GM21367 (cell line): ENCODE measurements at regions not wholly inside any gene's neighbourhood (a gene's known extent, or its start where the extent isn't known, plus 50 kb on each side); places are given as distances from the start of the nearest gene placed in this dataset.

Experiments
- ATAC-seq: cut with Tn5 transposase; IDR thresholded peaks from one replicate; pipeline ENCODE4 v1.9.1; 2021; ENCODE audit not compliant: unreplicated experiment

- no peak for ATAC-seq
Measured at GRCh38 chr16:79409978-79410377, 190.6 kb downstream of the MAF start.

DNA sequence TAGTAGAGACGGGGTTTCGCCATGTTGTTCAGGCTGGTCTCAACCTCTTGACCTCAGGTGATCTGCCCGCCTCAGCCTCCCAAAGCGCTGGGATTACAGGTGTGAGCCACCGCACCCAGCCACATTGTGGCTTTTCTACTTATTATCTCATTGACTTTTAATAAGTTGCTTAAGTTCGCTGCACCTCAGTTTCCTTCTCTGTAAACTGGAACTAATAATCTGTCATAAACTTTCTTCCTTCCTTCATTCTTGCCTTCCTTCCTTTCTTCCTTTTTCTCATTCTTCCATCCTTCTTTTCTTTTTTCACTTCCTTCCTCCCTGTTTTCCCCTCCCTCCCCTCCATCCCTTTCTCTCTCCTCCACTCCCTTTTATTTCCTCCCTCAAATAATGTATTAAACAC lies 192.2 kb downstream of the MAF start:
- no peak for ATAC-seq

GRCh38 chr16:79407461-79408135 lies 192.9 kb downstream of the MAF start:
- no peak for ATAC-seq

GRCh38 chr16:79407005-79407404 lies 193.5 kb downstream of the MAF start:
- ATAC-seq = no peak

DNA sequence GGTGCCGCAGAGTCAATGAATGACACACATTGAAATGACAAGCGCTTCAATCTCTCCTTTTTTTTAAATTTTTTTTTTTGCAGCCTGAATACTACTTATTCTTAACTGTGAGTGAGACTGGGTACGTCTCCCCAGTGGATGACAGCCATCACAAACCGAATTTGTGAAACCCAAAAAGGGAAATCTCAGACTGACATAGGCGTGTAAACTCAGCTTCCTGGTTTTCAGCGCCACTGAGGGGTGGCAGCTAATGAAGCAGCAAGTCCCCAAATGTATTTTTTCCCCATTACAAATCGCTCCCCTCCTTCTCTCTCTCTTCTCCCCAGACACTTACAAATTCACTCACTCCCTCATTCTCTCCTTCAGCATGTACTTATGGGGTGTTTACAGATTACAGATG lies 196.0 kb downstream of the MAF start:
- ATAC-seq = no peak

DNA sequence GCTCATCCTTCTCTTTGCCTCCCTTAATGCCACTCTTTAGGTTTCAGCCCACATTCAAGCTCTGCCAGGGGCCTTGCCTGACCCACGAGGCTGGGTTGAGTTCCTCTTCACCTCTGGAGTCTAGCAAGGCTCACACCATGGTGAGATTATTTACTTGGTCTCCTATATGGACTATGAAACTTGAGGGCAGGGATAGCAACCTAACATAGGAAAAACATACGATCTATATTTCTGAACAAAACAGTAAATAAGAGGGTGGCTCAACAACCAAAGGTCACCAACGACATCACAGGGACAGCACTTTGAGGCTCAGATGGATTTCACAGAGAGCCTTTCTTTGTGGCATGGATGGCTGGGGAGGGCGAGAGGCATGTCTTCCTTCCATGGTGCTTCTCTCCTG lies 197.0 kb downstream of the MAF start:
- ATAC-seq = no peak

- ATAC-seq = no peak
Measured at GRCh38 chr16:79402920-79403319, 197.6 kb downstream of the MAF start.

DNA sequence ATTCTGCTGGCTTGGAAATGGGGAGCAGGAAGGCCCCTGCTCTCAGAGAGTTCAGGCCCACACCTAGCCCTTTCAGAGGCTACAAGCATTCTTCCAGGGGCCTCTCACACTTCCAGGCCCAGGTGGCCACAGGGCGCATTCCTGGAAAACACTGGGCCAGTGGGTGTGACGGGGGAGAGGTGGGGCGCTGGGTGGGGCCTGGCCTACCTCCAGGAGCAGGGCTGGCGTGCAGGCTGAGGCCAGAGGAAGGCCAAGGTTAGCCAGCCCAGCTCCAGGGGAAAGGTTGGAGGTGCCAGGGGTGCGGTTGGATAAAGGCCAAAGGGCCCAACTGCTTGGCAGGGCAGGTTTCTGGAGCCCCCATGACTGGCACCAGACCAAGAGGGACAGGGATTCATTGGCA lies 198.2 kb downstream of the MAF start:
- ATAC-seq = no peak

- no peak for ATAC-seq
Measured at GRCh38 chr16:79401782-79402181, 198.8 kb downstream of the MAF start.

GRCh38 chr16:79401157-79401556 lies 199.4 kb downstream of the MAF start:
- no peak for ATAC-seq

GRCh38 chr16:79400462-79401149 lies 199.9 kb downstream of the MAF start:
- ATAC-seq = no peak

GRCh38 chr16:79395591-79395990 lies 204.9 kb downstream of the MAF start:
- no peak for ATAC-seq

- ATAC-seq = no peak
Measured at GRCh38 chr16:79394206-79394605, 206.3 kb downstream of the MAF start.

DNA sequence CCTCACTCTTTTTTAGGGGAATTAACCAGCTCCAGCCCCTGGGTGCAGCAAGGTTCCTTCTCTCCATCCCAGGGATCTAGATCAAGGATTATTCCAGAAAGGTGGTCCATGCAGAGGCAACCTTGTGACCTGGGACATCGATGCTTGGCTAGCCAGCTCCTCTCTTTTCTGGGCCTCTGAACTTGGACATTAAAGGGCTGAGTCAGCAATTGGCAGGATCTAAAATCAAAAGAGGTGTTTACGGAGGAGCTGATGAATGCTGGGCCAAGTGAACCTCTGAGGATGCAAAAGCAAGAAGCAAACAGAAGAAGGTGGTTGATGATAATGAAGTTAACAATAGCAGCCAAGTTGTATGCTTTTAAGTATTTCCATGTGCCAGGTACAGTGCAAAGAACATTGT lies 207.0 kb downstream of the MAF start:
- no peak for ATAC-seq

DNA sequence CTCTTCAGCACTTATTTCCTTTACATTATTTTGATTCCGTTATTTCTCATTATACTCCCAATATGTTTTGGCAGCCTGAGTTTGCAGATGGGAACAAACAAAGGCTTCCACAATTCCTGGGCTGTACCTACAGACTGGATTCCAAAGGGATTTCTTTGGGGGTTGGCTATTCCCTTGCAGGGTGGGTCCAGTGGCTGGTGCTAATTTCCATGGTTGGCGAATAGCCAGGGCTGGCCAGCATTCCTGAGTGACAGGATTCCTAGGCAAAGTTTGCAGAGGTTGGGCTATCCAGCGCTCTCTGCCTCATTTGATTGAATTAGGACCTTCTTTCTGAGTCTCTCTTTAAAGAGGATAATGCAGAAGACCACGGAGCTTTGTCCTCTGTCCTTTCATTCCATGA lies 207.4 kb downstream of the MAF start:
- no peak for ATAC-seq

- no peak for ATAC-seq
Measured at GRCh38 chr16:79392081-79392480, 208.5 kb downstream of the MAF start.

DNA sequence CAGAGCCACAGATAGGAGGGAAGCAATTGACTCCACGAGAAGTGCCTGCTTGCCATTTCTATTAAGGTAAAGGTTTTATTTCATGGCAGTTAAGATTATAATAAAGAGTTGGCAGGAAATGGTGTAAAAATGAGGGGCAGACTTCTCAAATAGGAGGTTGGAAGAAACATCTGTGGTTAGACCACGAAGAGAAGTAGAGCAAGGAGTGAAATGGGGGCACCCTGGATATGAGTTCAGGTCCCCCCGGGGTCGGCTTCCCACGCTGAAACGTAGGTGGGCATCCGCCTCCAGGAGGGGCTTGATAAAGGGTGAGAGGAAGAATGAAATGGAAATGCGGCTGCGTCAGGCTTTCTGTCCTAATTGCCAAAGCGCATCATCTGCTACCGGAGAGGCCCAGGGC lies 209.1 kb downstream of the MAF start:
- ATAC-seq = no peak

GRCh38 chr16:79390481-79391051 lies 210.0 kb downstream of the MAF start:
- ATAC-seq = no peak

DNA sequence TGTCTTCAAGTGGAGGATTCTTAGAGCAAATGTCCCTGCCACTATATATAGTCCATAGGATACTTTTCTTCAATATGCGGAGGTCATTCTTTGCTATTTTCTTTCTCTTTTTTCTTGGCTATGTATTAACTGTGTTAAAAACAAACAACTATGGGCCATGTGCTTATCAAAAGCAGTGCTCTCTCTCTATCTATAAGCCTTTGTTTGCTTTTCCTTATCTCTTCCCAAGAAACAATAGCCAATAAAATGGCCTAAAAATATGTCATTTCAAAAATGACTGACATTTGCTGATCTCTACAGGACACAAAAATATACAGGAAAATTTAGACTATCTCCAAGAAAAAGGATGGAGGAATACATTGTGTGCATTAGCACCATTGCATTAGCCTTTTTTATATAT lies 212.1 kb downstream of the MAF start:
- no peak for ATAC-seq

DNA sequence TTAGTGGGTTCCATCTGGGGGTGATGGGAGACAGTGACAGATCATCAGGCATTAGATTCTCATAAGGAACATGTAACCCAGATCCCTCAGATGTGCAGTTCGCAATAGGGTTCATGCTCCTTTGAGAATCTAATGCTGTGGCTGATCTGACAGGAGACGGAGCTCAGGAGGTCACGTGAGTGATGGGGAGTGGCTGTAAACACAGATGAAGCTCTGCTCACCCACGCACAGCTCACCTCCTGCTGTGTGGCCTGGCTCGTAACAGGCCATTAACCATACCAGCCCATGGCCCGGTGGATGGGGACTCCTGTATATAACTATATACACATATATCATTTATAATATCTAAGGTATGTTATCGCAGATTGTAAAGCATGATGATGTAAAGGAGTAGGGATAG lies 214.2 kb downstream of the MAF start:
- ATAC-seq = no peak

DNA sequence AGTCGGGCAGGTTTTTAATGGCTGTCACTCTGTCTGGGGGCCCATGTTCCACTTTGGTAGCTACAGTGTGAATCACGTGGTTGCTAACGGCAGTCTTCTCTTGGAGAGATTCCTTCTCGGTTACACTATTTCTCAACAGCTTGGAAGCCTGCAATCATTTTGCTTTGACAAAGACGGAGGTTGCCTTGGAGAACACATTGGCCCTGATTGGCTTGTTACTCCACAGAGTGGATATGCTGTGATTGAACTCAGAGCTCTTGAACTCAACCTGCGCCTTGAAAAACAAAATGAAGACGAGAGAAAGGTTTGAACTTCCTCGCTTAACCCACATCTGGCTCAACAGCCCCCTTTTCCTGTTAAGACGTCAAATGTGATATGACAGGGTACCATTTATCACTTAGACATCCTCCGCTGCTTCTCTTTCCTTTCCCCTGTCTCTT lies 218.9 kb downstream of the MAF start:
- ATAC-seq = no peak

DNA sequence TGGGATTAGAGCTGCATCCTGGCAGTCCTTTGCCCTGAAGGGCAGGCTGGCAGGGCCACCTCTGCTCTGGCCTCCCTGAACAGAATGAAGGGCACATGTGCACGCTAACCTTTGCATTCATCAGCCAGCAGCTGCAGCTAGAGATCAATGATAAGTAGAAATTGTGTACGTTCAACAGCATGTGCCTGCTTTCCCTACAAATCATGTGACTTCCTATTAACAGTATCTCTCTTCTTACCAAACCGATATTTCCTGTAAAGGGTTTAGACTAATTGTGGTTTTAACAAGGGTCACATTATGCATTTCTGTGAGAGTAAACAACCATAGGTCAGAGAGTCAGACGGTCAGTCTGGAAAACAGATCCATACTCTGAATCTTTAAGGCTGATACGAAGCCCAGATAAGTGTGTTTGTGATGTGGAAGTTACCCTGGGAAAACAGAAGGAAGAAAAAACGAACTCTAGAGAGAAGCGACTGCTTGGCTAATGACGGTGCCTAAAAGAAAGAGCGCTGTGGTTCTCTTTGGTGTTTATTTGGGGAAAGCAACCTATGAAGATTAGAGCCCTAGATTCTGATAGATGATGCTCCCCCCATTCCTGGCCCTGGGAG lies 219.4 kb downstream of the MAF start:
- ATAC-seq = no peak
